ENCODE measurements at regions not wholly inside any gene's neighbourhood (a gene's known extent, or its start where the extent isn't known, plus 50 kb on each side); places are given as distances from the start of the nearest gene placed in this dataset.
A peak's percentile ranks its signal among the peaks of the same experiment; 100 is the strongest.

DNA sequence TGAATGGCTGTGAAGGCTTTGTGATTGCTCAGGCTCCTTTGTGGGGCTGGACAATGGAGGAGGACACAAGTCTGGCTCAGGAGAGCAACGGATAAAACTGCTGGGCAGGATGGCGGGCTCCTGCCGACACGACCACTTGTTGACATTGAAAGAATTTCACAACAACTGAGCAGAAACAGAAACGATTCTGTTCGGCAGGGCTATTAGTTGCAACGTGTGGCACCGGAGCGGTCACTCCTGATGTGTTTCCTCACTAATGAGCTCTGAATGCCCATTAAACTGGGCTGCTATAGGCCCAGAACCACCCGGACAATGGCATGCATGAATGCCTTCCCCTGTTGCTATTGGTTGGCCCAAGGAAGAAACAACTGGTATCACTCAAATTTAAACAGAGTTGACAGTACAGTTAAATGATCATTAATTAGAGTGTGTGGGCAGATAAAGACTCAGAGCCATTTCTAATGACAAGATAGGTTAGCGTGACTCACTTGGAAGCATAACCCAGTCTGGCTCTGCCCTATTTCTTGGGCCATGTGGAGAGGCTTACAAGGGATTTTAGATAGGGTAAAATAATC, 142.9 kb downstream of the ASCL1 start:
- no peak for DNase-seq

DNA sequence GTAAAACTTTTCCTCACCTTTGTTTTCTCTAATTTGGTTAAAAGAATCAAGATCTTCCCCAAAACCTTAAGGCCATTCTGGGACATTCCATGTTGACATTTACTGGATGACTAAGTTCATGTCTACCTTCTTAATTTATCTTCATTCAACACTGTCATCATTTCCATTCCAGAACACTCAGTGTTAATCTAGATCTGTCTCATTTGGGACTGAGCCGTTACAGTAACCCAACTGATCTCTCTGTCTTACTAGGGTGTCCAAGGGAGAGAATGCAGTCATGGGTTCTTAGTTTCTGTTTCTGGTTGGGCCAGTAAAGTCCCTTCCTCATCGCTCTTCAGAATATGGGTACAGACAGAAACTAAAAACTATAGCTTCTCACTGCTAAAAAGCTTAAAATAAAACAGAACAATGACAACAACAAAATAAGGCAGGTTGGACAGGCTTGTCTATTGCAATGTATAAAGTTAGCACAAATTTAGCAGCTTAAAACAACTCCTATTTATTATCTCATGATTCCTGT, 144.8 kb downstream of the ASCL1 start:
- DNase-seq = peak; percentile 21

DNA sequence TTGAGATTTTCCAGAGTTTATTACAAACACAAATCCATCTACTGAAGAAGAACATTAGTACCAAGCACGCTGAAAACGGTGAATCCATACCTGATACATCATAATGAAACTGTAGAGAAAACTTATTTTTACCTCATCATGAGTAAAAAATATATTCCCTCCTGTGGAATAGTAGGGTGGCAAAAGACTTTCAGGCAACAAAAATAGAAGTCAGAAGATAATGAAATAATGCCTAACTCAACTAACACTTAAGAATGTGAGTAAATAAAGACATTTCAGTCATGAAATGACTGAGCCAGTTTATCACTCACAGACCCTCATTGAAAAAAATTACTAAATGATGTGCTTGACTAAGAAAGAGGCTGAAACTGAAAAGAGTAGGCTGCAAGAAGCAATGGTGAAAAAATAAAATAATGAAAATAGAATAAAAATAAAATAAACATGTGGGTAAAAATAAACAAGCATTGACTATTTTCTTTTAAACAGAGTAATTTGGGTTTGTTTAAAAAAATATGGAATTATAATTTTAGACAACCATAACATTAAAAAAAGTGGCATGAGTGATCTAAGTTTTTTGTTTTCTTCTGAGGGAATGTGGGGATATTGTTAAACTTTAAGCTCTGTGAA, 148.6 kb downstream of the ASCL1 start:
- DNase-seq = peak; percentile 8

DNA sequence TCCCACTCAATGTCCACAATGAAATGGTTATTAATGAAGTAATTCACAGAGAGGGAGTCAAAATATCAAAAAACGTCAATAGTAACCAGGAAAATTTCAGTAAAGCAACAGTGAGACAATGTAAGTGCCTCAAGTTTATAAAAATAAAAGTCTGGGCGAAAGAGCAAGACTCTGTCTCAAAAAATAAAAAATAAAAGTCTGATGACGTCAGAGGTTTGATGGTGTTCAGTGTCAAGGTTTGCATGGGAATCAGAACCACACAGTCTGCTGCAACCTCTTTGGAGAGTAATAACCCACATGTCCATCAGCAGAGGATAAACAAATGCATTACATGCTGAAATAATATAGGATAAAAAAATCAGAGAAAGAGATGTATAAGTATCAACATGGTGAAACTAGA, 152.4 kb downstream of the ASCL1 start:
- no peak for DNase-seq

DNA sequence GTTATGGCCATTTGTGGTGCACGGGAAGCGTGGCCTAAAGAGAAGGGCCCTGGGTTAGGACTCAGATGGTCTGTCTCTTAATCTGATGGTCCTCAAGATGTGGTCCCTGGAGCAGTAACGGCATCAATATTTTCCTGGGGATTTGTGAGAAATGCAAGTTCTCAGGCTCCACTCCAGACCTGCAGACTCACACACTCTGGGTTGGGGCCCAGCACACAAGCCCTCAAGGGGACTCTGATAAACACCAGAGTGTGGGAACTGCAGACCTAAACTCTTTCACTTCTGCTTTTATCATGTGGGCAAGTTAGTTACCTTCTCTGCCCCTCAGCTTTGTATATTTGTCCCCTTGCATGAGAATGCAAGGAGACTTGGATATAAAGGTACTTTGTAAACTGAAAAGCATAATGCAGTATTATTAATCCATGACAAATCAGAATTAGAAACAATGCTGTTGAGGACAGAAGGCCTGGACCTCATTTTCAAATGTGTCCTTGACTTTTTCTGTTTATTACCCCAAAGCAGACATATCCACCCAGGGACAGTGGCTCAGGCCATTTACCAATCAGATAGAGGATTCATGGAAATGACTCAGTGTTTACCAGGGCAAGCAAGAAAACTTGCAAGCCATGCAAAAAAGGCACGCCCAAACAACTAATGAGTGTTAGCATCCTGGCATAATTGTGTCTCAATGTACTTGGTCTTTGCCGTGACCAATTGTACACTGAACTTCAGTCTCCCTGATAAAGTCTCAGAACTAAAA, 157.0 kb downstream of the ASCL1 start:
- DNase-seq = no peak

DNA sequence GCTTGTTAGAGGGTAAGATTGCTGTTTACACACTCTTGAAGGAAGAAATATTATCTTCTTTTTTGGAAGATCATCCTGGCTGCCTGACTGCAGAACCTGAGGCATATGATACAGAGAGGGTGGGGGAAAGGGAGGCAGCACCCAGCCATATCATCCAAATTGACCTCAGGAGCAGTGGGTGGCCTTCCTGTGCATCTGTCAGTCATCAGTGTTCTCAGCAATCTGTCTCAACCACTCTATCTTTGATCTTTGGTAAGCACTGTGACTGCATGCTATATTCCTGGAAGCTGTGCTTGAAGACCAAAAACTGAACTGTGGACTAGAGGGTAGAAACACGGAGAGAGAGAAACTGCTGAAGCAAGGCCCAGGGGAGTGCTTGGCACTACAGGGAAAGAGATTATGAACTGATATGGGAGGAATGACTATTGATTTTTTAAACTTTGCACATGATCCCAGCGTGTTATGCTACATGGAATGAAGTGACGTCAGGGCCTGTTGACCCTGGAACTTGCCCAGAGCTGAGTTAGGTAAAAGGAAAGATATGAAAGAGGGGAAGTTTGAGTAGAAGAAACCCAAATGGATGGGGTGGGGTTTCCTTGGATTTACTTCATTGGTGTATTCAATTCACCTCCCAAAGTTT, 171.5 kb downstream of the ASCL1 start:
- no peak for DNase-seq

DNA sequence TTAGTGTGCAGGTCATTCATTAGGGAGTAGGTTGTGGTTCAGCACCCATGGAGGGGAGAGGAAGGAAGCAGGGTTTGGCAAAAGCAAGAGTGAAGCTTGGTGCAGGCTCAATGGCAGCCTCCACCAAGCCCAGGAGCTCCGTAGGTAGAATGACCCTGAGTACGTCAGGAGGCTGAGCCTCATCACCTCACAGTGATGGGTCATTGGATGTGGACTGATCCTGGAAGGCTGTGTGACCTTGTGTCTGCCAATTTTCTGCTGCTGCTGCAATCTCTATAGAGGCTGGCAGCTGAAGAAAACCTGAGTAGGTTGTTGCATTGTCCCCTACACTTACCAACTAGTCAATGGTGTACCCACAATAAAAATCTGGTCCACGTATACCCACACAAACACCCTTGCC, 173.1 kb downstream of the ASCL1 start:
- no peak for DNase-seq

DNA sequence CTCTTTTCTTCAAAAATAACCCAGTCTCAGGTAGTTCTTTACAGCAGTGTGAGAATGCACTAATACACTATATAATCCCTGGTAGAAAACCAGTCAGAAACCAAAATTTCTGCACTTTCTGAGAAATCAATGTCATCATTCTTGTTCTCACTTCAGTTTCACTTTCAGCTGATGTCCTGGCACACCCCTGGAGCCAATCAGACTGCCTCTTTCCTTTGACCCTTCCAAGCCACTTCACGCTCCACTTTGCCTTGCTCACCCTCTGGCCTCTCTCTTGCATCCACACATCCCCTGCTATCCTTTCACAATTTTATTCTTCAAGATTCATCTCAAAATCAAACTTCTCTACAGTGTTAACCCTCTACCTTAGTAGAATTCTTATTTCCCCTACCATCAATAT, 181.1 kb downstream of the ASCL1 start:
- DNase-seq = no peak

DNA sequence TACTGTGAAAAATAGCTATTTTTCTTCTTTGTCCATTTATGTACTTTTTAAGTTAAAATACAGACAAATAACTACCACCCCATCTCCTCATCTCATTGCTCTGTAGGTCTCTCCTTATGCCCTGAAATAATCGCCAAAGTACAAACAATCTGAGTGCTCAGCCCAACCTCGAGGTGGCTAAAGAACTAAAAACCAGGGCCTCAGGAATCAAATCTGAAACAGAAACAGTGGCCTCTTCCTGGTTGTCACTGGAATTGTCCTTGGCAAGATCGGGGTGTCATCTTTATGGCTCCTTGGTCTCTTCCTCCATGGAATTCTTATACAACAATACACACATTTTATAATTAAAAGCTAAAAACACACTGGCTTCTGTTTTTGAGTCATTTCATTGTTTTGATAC, 182.4 kb downstream of the ASCL1 start:
- DNase-seq = no peak

DNA sequence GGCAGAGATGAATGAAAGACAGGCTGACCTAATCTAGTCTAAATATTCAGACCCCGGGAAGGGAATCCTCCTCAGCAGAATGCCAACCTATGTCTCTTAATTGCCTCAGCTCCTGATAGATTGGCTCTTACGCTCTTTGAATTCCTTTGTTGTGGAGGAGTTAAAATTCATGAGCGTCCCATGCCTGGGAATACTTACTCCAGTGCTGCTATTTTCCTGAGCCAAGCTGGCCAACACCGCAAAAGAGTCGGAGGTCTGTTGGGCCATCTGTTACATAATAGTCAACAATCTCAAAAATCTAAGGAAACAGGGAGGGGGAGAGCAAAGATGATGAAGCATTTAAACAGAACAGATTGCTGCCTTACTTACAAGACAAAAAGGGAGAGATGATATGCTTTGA, 182.8 kb downstream of the ASCL1 start:
- no peak for DNase-seq

DNA sequence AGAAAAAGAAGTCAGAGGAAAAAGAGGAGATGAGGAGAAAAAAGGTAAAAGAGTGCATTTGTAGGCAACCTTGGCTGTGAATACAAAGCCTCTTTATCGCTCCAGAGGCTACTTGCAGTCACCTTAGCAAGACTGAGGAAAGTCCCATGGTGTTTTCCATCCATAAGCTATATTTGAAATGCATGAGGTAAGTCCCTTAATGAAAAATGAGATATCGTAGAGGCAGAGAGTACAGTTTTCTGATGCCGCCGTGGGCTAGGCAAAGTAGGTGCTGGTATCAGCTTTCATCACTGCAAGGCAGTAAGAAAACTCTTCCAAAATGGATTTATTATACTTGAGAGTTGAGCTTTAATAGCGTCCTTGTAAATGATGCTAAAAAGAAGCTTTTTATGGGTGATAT, 186.8 kb downstream of the ASCL1 start:
- DNase-seq = no peak

DNA sequence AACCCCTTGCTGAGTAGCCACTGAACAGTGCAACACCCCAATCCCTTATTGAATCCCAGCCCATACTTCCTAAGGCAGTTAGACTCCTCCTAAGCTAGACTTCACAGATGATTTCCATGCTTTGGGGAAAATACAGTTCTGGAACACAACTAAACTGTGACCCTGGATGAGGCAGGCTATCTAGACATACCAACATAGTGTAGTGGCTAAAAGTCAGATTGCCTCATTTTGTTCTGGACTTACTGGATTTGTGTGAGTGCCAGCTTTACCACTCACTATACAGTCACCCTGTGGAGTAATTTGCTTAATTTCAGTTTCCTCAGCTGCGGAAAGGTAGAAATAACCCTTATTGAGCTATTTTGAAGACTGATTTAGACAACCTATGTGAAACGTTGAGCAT, 203.1 kb downstream of the ASCL1 start:
- DNase-seq = no peak

DNA sequence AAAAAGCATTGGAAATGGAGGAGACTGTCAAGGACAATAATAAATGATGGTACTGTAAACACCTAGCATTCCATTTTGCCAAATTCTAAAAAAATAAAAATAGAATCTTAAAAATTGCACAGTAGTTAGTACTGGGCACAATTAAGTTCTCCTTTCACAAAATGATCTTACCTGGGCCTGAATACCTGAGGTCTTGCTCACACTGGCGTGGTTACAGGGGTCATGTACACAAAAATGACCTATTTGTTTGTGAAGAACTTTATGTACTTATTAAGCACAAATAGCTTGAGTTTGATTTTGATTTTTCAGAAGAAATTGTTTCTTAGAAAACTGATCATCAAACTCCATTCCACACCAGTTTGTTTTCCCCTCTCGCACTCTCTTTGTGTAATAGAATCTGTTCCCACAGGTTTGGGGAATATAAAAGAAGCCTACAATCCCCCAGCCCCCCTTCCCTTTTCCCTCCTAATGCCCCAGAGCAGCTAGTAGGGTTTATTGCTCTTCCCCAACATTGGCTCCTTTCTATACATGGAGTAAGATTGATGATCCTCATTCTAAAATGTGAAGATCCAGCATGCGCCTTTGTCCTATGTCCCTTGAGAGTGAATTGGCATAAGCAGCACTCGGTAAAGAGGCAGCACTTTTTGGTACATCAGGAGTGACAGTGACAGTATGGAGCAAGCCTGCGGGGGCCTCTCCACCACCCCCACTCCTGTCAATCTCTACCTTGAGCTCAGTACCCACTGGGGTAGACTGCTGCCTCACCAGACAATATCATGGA, 204.3 kb downstream of the ASCL1 start:
- no peak for DNase-seq

DNA sequence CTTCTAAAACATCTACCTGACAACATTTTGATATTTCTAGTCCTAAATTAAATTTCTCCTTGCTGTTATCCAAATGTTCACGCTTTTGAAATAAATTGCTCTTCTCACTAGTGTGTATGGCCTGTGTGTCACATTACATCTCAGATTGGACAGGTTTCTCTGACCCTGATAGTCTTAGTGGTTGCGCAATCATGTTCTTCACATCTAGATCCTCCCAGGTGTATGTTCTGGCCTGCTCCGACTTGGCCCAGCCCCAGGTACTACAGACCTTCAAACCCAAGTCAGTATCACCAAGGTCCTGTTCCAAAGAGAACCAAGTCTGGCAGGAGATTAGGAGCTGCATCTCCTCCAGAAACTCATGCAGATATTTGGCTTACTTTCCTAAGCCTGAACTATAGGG, 209.5 kb downstream of the ASCL1 start:
- no peak for DNase-seq

DNA sequence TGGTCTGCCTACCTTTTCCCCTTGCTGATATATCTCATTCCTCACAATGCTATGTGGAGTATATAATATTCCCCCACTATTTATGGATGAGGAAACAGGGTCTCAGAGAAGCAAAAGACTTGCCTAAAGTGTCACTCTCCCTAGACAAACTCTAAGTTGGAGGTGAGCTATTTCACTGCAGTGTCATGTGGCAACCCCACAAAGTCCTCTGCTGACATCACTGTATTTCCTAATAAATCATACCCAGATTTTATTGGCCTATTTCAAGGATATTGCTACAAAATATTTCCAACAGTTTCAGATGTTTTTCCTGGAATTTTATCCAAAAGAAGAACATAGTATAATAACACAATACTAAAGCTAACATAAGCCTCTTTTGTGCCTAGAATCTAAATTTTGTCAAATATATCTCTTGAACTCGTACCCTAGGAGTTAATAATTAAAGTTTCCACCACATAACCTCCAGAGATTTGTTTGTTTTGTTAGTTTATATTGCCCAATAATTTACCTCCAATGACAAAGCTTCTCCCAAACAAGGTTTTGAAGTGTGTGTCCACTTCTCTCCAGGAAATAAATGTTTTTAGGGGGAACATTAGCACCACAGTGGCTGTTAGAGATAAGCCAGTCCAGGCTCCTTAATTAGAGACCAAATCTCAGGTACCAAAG, 215.1 kb downstream of the ASCL1 start:
- no peak for DNase-seq

DNA sequence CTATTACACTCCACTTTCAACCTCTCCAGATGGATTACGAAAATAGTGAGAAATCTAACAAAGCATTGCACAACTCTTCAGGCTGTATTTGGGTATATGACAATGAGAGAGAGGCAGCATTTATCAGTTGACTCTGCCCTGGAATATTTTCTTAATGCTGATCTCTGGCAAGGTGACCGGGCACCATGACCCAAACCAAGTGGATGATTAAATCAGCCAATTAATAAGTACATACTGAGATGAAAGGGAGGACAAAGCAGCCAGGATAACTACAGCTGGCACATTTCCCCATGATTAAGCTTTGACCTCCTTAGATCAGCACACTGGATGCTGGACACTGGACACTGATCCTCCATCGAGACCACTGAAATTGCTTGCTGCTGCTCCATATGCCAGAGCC, 218.2 kb downstream of the ASCL1 start:
- no peak for DNase-seq

DNA sequence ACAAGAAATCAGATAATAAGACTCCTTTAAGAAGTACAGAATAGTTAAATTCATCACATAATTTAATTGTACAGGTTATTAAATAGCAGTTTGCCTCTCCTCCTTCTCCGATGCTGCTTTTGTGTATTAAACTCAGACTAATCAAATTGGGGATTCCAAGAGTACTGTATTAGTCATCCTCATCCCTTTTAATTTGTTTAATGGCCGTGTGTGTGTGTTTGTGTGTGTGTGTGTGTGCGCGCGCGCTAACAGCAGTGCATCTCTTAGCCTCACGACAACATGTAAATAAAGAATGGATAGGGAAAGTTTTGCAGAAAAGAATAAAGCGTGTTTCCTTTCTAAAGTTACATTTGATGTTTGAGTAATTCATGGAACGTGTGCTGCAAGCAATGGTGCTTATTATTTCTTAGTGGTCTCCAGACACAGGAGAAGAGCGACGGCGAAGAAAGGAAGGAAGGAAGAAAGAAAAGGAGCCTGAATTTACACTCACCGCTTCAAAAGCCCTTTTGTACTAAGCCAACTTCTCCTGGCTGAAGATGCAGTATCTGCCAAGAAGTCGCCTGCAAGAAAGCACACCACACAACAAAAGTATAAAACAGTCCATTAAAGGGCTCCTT, 220.3 kb downstream of the ASCL1 start:
- no peak for DNase-seq

DNA sequence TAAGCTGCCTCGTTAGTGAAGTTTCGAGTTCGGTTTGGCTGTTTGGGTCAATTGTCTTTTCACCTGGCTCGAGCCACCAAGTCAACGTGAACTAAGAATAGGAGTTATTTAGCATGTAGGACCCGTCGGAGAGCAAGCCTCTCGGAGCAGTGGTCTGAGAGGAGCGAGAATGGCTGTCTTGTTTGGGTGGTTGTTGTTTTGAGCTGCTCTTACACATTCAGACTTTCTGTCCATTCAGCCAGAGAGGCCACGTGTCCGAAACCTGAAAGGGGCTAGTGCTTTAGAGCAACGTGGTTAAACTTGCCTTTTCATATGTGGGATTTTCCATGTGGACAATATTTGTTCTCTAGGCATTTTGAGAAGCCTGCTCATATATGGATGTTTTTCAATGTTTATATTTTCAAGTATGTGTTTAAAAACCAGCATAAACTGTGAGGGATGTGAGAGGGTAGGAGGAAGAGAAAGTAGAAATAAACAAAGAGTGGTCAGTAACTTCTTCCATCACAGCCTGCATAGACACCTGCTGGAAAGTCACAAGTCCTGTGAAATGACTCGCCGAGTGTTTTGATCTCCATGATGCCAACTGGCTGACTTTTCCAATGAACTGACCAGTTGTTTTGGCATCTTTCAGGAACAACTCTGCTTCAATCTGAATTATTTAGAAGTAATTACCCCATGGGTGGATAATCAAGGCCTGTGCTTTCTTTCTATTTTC, 221.0 kb downstream of the ASCL1 start:
- no peak for DNase-seq

DNA sequence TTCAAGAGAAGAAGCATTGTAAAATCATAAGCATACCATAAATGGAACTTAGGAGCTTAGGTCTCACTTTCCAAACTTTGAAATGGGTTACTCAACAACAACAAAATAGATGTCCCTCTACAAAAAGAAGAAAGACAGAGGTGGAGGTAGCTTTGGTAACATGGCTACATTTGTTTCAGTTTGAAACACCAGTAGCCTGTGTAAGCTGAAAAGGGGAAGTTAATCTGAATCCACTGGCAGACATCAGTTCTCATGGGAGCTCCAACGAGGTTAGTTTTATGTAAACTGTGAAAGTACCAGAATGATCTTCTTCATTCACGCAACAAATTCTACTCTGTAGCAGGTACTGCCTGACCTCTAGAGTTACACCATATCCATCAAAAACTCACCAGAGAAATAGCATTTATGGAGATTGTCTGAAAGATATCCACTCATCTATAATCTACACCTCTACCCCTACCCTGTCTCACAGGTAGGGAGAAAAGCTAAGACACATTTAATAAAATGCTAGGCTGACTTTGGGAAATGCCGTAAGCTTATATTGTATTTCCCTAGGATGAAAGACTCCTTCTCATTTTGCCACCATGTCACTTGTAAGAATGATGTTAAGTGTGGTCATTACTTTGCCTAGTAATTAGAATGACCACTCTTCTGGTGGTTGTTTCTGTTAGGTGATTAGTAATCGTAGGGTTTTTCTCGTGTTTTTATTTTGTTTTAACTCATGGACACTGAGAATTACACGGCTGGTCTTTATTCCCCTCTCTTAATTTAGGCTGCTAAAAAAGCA, 224.1 kb downstream of the ASCL1 start:
- DNase-seq = no peak

DNA sequence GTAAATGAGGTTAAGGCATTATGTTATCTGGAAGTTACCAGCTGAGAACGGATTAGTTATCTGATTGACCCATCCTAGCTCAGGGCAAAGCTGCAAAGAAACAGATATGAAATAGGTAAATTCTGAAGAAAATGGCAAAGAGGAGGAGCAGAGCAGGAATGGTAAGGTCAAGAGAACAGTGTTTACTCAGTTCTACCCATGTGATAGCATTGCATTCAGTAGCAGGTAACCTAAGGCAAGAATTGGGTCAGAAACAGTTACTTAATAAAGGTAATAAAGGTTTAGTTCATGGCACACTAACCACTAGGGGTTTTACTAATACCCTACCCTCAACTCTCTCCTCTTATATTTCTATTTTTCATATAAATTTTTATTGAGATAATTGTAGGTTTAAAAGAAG, 224.8 kb downstream of the ASCL1 start:
- no peak for DNase-seq

Data from activated CD4-positive, alpha-beta T cell treated with anti-CD3 and anti-CD28 coated beads, Interleukin-2, Interleukin-6, amounts not matched to agents 100 ng/mL and 50 ng/mL, durations not matched to agents 16 hours and 8 hours (primary cell).